ENCODE measurements at regions not wholly inside any gene's neighbourhood (a gene's known extent, or its start where the extent isn't known, plus 50 kb on each side); places are given as distances from the start of the nearest gene placed in this dataset.

DNA sequence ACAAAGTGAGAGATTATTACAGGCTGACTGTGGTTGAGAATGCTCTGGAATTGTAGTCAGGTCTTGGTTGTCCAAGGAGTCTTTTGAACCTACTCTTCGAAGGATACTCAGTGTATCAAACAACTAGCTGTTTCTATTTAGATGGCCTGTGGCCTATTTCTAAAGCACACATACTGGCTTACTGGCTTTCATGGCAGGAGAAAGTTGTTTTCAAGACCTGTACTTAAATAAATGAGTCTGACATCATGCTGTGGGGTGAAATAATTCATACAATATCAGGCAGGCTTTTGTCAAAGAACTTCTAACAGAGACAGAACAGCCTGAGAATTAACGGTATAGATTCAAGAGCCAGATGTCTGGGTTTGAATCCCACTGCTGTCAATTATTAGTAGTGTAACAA lies 316.7 kb upstream of the SEMA6D start:
- in situ Hi-C loops (cut with MboI) (no loop called here), intact Hi-C loops (cut with micrococcal nuclease; ENCODE audit: unreplicated experiment) (no loop called here)
- SMC1A ChIA-PET (ENCODE audit: uncharacterized antibody, unreplicated experiment), result interaction anchor here (1.7 kb wide), 1 partner anchor 10 kb away, joined by 5 read pairs; no protein-coding TSS in a partner anchor
- CTCF ChIA-PET, result no interaction called here
- WGBS (ENCODE audit: insufficient coverage, insufficient replicate concordance, low lambda C conversion rate, missing lambda C conversion rate), result 15% methylated on average over 2 of the region's 2 CpGs
- Histone ChIP-seq H3K36me3 (ENCODE audit: control insufficient read depth in 2 of 2, insufficient read depth in 2 of 2, low read length in 1 of 2) (no peaks in the 10 kb centered on the region), H3K27ac (ENCODE audit: control insufficient read depth, insufficient read depth) (no peak overlapping the region), H3K9me3 (replicated peaks; ENCODE audit: control insufficient read depth, insufficient read depth, low read length) (no peaks in the 10 kb centered on the region), H3K79me2 (ENCODE audit: control insufficient read depth, insufficient read depth, low read length) (no peaks in the 10 kb centered on the region), H4K20me1 (ENCODE audit: control insufficient read depth, insufficient read depth) (no peaks in the 10 kb centered on the region), H2AFZ (ENCODE audit: control insufficient read depth, low read depth, low read length) (no peak overlapping the region), H3K9ac (ENCODE audit: control insufficient read depth, insufficient read depth, low read length) (no peak overlapping the region), H3K4me1 (ENCODE audit: control insufficient read depth, insufficient read depth, low read length) (no peaks in the 10 kb centered on the region), H3K27me3 (replicated peaks in 1 of 2; ENCODE audit: control insufficient read depth in 2 of 2, insufficient read depth in 2 of 2, low read length in 1 of 2) (no peaks in the 10 kb centered on the region), H3K4me3 (no peak overlapping the region), H3K4me2 (ENCODE audit: control insufficient read depth, insufficient read depth) (no peak overlapping the region)
- RAD21 ChIA-PET (ENCODE audit: unreplicated experiment), result no interaction called here
- FAIRE-seq (no peak), ATAC-seq (no peak), DNase-seq (ENCODE audit: low read depth, low spot score) (no peak)
- BruUV-seq (replicated peaks), result no TSS peak
- TF ChIP-seq EED (IDR thresholded peaks at IDR 0.05; ENCODE audit: low read depth), result no peak
- no peak for TF ChIP-seq GABPA (IDR thresholded peaks at IDR 0.05; ENCODE audit: low read depth)
- TF ChIP-seq, protein P1, sequence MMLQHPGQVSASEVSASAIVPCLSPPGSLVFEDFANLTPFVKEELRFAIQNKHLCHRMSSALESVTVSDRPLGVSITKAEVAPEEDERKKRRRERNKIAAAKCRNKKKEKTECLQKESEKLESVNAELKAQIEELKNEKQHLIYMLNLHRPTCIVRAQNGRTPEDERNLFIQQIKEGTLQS (IDR thresholded peaks at IDR 0.05; ENCODE audit: borderline replicate concordance, extremely low read depth, low read depth, low read length), result no peak
- no peak for TF ChIP-seq ZNF24 (IDR thresholded peaks at IDR 0.05)
- no peak for TF ChIP-seq CREB1 (IDR thresholded peaks at IDR 0.05; ENCODE audit: low read depth)
- TF ChIP-seq ELK1 (IDR thresholded peaks at IDR 0.05; ENCODE audit: low read depth, low read length), result no peak
- no peak for TF ChIP-seq ZZZ3 (IDR thresholded peaks at IDR 0.05; ENCODE audit: control insufficient read depth, insufficient read length, low read depth)
- TF ChIP-seq GATAD2B (conservative IDR thresholded peaks at IDR 0.05; ENCODE audit: low read depth), result no peak
- TF ChIP-seq CEBPZ (IDR thresholded peaks at IDR 0.05; ENCODE audit: low read depth, low read length), result no peak
- TF ChIP-seq ATF7 (IDR thresholded peaks at IDR 0.05; ENCODE audit: low read depth), result no peak
- TF ChIP-seq MXI1 (IDR thresholded peaks at IDR 0.05; ENCODE audit: low read depth, low read length), result no peak
- no peak for TF ChIP-seq EGR1 (IDR thresholded peaks at IDR 0.05; ENCODE audit: borderline replicate concordance in 1 of 2, low read depth in 2 of 2, low read length in 2 of 2)
- no peak for TF ChIP-seq ETV6 (conservative IDR thresholded peaks at IDR 0.05 in 1 of 2, IDR thresholded peaks at IDR 0.05 in 1 of 2; ENCODE audit: borderline replicate concordance in 1 of 2, low read depth in 1 of 2)
- no peak for TF ChIP-seq STAT3 (IDR thresholded peaks at IDR 0.05; ENCODE audit: low read depth, low read length)
- no peak for TF ChIP-seq MYB (IDR thresholded peaks at IDR 0.05; ENCODE audit: borderline replicate concordance, low read depth, low read length)
- no peak for TF ChIP-seq NRF1 (conservative IDR thresholded peaks at IDR 0.05; ENCODE audit: low read depth, low read length)
- POLR2A ChIA-PET, result no interaction called here

Data from GM12878 (cell line).